ENCODE measurements at regions not wholly inside any gene's neighbourhood (a gene's known extent, or its start where the extent isn't known, plus 50 kb on each side); places are given as distances from the start of the nearest gene placed in this dataset.
A peak's percentile ranks its signal among the peaks of the same experiment; 100 is the strongest.

DNA sequence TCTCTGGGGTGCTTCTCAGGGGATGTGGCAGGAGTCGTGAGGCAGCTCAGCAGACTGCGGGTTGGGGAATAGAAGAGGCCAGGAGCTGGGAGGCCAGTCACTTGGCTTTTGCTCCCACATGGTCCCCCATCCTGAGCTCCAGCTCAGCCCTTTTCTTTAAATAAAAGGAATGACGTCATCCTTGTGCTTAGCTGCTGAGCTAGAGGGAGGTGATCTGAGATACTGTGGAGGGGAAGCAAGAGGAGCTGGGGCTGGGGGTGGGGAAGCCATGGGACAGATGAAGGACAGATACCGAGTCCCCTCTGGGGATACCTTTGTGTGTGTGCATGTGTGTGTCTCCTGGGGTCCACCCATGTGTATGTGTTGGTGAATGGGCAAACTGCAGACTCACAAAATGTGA is 89.0 kb upstream of the ARAP3 start:
- no peak for DNase-seq (ENCODE audit: low spot score)
- TF ChIP-seq, protein P1, sequence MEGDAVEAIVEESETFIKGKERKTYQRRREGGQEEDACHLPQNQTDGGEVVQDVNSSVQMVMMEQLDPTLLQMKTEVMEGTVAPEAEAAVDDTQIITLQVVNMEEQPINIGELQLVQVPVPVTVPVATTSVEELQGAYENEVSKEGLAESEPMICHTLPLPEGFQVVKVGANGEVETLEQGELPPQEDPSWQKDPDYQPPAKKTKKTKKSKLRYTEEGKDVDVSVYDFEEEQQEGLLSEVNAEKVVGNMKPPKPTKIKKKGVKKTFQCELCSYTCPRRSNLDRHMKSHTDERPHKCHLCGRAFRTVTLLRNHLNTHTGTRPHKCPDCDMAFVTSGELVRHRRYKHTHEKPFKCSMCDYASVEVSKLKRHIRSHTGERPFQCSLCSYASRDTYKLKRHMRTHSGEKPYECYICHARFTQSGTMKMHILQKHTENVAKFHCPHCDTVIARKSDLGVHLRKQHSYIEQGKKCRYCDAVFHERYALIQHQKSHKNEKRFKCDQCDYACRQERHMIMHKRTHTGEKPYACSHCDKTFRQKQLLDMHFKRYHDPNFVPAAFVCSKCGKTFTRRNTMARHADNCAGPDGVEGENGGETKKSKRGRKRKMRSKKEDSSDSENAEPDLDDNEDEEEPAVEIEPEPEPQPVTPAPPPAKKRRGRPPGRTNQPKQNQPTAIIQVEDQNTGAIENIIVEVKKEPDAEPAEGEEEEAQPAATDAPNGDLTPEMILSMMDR (IDR thresholded peaks at IDR 0.05; ENCODE audit: extremely low read depth, missing control alignments): no peak

DNA sequence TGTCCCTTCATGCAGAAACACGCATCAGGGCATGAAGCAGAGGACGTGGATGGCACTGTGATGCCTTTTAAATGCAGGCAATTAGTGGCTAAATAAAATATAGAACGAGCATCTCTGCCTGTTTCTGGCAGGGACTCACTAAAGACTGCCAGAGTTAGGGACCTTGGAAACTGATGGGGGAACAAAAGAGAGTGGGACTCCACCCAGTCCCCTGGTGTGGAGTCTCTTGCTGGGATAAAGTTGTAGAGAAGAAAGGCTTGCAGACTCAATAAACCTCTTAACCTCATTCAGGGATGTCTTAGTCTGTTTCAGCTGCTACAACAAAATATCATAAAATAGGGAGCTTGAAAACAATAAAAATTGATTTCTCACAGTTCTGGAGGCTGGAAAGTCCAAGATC is 87.6 kb upstream of the ARAP3 start:
- TF ChIP-seq, protein P1 (IDR thresholded peaks at IDR 0.05; ENCODE audit: extremely low read depth, missing control alignments): no peak

DNA sequence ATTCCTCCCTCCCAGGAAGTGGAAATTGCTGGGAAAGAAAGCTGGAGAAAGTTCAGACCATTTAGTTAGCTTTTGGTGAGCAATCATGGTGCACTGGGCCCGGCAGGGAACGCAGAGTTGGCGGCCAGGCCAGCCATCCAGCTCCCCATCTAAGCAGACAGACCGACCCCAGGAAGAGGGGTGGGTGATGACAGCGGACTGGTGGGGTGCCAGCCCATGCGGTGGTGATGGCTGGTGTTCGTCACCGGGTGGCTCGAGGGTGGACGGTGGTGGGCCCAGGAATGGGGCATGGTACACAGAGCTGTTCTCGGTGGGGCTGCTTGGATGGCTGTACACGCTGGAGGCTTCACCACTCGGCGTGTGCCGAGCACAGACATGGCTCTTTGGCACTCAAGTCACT is 85.6 kb upstream of the ARAP3 start:
- TF ChIP-seq, protein P1 (IDR thresholded peaks at IDR 0.05; ENCODE audit: extremely low read depth, missing control alignments): no peak
- DNase-seq (ENCODE audit: low spot score): no peak

More for the DNA sequence above, 87.6 kb upstream of the ARAP3 start:
- no peak for DNase-seq (ENCODE audit: low spot score)

DNA sequence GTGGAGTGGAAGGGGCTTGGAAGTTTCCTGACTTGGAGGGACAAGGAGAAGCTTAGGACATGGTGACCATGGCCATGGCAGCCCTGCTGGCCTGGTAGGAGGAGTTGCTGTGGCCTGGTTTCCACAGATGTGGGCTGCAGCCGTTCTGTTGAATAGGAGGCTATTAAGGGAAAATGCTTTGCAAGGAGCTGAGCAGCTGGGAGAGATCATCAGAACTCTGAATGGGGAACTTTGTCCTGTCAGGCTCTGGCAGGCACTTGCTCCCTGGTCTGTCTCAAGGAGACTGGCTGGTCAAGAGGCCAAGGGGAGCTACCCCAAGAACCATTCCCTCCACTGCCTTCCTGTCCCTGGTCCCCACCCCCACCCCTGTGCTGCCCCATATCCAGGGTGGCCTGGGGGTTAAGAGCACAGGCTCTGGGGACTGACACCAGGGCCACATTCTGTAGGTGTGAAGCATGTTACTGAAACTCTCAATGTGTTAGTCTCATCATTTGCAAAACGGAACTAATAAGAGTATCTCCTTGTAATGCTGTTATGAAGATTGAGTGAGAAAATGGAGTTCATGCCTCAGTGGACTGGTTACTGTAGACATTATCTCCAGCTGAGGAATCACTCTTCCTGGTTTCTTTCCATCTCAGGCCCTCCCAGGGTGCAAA is 84.0 kb upstream of the ARAP3 start:
- TF ChIP-seq, protein P1 (IDR thresholded peaks at IDR 0.05; ENCODE audit: extremely low read depth, missing control alignments): no peak
- no peak for DNase-seq (ENCODE audit: low spot score)

DNA sequence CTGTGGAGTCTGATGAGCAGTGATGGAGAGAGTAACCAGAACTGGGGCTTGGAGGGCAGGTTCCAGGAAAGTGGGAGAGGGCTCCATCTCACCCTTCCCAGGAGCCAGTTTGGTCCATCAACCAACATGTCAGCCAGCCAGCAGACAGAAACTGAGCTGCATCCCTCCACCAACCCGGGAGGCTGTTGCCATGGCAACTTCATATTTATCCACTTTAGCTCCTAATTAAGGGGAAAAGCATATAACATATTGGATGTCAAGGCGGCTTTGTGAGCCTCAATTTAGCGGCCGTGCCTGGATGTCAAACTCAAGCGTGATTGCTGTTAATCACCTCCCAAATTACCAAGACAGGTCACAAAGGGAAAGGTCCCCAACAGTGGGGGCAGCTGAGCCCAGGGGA is 81.5 kb upstream of the ARAP3 start:
- TF ChIP-seq, protein P1 (IDR thresholded peaks at IDR 0.05; ENCODE audit: extremely low read depth, missing control alignments): no peak
- no peak for DNase-seq (ENCODE audit: low spot score)

DNA sequence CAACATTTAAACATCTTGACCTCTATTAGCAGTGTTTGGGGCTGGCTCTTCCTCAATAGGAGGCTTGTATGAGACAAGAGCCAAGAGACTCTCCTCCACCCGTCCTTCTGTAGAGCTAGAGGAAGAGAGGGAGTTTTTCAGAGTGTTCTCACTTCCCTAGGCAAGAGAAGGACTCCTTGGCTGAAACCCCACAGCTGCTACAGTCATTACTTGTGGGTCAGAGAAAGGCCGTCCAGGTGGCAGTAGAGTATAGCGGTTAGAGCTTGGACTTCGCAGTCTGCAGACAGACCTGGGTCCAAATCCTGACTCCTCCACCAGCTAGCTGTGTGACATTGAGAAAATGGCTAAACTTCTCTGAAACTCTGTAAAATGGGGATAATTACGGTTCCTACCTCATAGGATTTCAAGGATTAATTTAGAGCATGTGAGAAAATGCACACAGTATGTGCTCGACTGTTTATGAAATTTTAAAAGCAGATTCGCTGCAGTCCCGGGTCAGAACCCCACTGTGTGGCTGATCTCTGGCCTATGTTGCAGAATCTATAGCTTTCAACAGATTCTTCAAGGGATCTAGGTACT is 80.8 kb upstream of the ARAP3 start:
- peak; percentile 37 for DNase-seq (ENCODE audit: low spot score)
- TF ChIP-seq, protein P1 (IDR thresholded peaks at IDR 0.05; ENCODE audit: extremely low read depth, missing control alignments): no peak

DNA sequence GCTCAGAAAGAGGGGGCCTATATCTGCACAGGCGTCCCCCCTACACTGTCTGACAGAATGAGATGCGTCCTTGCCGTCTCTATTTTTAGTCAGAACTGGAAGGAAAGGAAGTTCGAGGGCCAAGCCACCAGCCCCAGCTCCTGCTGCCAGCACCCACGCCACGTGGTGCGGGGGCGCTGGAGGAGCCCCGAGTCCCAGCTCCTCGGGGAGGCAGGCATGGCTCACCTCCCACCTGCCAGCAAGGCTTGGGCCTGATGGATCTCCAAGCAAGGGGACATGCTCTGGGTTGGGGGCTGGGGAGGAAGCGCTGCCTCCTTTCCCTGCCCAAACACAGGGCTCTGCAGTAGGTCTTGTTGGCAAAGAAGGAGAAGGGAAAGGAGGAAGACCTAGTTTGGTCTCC is 80.3 kb upstream of the ARAP3 start:
- DNase-seq (ENCODE audit: low spot score): no peak
- TF ChIP-seq, protein P1 (IDR thresholded peaks at IDR 0.05; ENCODE audit: extremely low read depth, missing control alignments): no peak
